ENCODE measurements at regions not wholly inside any gene's neighbourhood (a gene's known extent, or its start where the extent isn't known, plus 50 kb on each side); places are given as distances from the start of the nearest gene placed in this dataset.

DNA sequence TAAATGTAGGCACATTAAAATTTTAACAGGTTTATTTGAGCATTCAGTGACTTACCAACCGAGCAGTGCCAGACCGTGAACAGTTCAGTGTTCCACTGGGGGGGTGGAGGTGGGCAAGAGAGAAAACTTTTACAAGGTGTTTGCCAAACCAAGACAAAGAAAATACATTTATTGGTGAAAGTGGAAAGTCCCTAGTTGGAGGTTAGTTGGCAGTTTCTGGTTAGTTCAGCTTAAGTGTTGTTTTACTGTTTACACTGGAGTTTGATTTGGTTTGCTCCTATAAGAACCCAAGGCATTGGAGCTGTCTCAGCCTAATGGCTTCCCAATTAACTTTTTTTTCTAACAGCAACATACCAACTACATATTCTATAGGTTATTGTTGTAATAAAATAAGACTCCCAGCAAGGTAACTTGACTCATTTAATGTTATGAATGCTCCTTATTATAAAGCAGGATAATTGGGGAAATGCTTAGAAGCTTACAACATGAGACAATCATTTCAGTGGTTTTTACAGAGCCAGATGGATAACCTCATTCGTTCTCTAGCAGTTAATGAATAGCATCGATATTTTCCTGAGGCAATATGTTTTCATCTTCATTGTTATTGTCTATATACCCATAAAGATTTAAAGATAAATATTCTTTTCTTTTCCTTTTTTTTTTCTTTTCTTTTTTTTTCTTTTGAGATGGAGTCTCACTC lies 115.8 kb downstream of the ETNK1 start:
- DNase-seq, result no peak

DNA sequence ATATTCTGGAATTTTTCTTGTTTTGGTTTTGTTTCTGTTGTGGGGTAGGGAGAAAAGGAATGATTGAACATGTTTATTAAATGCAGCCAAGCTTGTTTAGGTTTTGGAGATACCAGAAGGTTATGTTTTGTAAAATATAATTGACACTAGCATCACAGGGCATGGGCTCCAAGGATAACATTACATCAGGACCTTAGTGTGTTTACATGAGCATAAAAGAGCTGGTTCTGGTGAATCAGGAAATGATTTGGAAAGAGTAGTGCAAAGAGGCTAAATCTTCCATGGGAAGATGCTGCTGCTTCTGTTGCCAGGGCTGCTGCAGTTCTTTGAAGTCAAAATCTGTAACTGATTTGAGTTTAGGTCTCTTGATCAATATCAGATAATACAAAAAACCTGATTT lies 118.7 kb downstream of the ETNK1 start:
- no peak for DNase-seq

DNA sequence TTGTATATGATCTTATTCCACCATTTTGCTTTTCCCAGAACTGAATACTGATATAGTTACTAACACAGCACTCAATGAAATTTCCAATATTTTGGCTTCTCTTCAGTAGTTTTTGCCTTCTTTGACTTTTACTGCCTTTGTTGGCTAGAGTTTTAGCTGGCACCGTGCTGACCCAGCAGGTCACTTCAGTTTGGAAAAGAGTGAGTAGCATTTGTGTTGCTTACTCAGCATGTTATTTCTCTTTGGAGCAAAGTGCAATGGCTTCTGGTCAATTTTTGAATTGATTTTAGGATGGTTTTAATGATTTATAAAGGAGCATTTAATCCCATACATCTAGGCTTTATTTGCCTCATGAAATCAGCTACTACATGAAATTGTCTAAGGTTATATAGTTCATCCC lies 119.2 kb downstream of the ETNK1 start:
- no peak for DNase-seq

DNA sequence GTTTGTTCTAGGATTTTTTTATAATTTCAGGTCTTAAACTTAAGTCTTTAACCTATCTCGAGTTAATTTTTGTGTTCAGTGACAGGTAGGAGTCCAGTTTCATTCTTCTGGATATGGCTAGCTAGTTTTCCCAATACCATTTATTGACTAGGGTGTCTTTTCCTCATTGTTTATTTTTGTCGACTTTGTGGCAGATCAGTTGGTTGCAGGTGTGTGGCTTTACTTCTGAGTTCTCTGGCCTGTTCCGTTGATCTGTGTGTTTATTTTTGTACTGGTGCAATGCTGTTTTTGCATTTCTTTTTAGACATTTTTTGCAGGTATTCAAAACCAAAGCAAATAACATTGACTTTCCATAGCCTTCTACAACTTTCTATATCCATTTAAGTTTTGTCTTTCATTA lies 121.7 kb downstream of the ETNK1 start:
- no peak for DNase-seq

DNA sequence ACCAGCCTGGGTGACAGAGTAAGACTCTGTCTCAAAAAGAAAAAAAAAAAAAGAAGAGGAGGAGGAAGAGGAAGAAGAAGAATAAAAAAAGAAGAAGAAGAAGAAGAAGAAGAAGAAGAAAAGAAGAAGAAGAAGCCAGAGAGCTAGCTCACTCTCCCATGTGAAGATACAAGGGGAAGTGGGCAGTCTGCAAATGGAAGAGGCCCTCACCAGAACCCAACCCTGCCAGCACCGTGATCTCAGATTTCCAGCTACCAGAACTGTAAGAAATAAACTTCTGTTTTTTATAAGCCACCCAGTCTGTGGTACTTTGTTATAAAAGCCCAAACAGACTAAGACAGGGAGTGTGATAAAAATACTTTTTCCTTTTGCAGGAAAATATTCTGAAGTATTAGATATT lies 130.7 kb downstream of the ETNK1 start:
- no peak for DNase-seq

DNA sequence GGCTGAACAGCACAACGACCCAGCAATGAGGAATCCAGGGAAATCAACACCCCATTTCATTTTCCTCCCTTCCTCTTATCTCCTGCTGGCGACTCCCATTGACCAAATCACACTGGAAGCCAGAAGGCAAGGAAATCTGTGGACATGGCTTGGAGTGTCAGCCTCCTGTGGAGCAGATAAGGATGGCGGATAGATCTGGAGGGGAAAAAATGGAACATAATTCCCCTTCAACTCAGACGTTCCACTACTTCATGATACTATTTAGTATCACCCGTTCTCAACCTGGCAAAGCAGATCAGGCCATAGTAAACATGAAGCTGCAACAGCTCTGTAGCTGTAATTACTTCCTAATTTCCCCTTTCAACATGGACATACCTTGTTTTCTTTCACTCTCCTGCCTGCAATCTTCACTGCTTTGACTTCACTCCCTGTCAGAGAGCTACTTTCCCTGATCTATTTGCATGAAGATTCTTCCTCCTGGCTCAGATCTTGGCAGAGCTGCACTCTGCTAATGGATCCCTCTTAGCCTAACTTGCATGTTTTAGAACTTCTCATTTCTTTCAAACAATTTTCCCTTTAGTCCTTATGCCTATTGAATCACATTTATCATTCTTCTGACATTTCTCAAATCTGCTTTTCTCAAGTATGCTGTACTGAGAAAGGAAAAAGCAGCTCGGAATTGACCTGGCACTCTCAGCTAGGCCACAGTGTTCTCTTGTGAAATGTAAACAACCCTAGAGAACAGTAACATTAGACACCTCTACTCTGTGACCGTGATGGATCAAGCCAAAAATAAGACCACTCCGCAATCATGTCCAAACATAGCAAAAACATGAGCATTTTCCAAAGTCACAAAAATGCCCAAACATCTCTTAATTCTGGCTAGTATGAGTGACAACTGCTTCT lies 135.1 kb downstream of the ETNK1 start:
- no peak for DNase-seq

DNA sequence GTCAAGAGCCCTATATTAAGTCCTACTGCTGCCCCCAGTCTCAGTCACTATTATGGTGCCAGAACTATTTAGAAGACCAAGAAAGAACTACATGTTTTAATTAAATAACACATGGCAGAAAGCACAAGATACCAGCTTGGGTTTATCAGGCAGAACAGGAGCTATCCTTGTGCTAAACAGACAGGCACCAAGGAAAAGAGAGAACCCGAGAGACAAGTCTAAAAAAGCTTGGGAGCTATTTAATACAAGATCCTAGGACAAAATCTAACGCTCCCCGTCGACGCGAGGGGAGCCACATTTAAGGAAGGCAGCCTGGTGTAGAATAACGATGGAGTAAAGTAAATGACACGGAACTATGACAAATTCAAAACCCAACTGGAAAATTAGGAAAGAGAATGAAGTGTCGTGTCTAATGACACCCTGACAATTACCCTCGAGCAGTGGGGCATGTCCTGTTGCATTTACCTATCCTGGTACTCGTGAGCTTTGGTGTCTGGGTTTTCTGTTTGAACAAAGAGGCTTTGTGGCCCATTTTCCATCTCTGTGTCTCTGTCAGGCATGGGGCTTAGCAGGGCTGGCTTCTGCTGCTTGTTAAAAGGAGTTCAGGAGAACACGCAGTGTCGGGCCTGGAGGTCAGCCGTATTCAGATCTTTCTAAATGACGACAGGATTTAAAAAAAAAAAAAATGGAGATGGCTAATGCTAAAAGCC lies 140.6 kb downstream of the ETNK1 start:
- no peak for DNase-seq

DNA sequence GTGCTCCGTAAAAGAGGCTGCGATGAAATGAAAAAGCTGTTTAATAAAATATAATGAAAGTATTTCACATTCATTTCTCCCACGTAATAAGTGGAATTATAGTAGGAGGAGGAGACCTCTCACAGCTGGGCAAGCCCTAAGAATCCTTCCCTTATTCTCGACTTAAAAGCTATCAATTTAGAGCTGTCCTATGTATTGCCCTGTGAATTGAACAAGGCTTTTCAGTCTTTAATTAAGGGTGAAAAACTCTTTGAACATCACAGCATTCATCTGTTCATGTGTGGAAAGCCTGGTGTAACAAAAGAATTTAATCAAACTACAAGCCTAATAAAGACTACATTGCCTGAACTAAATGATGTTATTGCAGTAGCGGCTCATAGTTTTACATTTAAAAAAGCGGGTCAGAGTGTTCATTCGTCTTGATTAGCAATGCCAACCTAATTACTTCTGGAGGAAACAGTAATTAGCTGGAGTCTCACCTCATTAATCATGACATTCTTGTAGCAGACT lies 142.0 kb downstream of the ETNK1 start:
- no peak for DNase-seq

DNA sequence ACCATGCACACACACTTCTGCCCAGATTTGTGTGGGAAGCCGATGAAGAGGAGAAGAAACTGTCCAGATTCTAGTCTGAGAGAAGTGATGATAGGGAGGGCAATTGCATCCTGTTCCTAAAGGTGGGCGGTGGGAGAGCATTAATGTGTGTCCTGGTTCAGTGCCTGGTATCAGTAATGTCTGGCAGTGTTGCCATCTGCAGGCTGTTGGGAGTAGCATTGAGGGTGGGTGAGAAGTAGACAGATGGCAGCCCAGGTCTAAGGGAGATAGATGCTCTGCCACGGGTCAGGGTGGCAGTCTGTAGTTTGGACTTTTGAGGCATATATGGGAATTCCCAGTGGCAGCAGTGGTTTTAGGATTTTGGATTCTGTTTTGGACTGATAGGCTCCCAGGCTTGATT lies 156.4 kb downstream of the ETNK1 start:
- no peak for DNase-seq

DNA sequence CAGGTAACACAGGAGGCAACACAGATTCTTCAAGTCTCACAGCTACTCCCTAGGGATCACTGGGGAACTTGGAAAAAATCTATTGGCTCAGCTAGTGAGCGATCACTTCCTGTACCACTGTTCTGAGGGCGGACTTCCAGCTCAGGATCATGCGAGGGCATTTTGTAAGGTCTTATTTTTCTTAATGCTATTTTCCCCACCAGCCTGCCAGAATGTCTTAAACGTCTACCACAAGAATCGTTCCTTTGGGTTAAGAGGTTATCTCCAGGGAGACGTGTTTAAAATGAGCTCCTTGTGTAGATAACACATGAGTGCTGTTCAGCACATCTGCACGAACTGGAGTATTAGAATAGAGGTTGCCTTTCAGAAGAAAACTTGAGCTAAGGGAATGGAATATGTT lies 162.6 kb downstream of the ETNK1 start:
- DNase-seq, result peak; percentile 15

DNA sequence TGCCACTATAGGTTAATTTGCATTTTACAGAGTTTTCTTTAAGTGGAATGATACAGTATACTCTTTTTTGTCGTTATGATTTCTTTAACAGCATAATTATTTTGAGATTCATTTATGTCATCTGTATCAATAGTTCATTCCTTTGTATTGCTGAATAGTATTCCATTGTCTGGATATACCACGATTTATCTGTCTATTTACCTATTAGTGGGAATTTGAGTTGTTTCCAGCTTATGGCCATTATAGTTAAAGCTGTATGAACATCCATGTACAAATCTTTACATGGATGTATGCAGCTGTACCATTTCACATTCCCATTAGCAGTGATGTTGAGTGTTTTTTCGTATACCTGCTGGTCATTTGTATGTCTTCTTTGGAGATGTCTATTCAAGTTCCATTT lies 163.9 kb downstream of the ETNK1 start:
- DNase-seq, result no peak

DNA sequence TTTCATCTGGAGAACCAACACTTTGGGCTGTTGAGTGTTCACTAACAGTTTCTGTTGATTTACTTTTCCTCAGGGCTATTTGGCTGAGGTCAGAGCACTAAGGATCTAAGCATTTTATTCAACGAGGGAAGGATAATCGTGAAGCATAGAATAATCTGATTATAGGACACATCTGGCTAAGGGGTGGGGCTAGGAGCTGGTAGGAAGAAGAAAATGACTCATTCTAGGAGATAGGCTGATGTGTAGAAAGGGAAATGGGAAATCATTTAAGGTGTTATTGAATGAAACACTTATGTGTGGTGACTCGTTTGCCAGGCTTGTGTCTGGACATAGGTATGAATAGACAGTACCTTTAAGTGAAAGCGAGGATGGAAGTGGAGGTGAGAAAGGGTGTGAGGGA lies 167.2 kb downstream of the ETNK1 start:
- DNase-seq, result no peak

DNA sequence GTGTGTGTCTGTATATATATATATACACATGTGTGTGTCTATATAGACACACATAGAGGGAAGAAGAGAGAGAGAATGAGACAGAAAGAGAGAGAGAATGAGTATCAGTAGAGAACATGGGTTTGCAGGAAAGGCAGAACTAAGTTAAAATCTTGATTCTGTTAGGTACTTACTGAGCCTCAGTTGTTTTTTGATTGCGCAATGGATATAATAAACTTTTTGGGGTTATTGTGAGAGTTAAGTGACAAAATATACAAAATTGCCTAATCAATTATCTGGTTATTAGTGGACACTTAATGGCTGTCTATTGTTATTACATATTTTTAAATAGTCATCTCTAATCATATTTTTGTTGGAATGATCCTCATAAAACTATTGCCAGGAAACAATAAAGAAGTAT lies 169.0 kb downstream of the ETNK1 start:
- DNase-seq, result no peak

DNA sequence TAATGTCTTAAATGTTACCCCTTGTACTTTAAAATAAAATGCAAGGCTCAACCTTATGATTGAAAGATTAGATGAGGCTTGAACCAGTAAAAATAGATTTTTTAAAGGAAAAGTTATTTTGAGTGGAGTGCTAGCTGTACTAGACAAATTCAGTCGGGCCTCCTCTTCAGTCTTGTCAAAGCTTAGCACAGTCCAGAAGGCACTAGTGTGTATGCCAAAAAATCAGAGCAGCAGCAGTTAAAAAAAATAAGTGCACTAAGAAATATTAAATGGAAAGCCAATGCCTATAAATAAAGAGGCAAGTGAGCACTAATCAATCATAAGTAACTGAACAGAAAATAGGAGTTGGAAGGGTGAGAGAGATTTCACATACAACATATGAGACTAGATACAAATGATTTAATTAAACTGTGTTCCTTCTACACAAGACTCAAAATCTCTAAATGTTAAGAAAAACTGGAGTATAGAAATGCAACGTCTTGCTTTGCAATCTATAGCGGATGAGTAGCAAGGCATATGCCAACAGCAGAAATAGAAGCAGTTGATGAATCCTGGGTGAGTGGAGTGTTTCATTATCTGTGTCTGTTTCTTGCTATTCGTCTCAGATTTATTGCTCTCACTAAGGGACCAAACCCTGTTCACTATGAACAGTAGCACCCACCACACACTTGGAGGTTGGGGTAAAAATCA lies 172.1 kb downstream of the ETNK1 start:
- DNase-seq, result no peak

DNA sequence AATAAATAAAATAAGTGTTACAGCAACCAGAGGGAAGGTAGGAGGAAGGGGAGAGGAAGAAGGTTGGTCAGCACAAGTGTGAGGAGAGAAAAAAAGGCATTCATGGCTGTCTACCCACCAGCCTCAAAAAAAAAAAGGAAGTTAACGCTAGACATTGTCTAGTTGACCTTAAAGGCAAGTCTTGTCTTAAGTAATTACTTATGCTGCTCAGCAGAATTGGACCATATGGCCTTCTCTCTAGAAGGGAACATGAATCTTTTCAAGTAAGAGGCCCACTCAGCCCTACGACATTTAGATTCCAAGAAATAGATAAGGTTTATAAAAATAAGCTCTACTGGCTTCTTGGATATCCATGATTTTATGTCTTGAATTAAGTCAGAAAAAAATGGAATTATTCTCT lies 172.7 kb downstream of the ETNK1 start:
- DNase-seq, result no peak

DNA sequence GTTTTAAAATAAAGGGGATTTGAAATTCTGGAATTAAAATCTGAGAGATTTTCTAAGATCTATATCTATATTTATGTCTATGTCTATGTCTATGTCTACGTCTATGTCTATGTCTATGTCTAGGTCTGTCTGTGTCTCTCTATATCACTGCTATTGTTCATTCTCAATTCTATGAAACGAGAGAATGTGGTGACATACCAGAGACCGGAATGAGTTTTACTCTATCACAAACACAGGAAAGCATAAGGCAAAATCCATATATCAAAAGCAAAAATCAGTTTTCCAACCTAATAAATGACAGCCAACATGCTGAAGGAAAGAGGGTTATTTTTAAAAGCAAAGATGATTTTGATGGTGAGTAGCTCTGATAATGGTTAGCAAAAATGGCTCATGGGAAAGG lies 173.1 kb downstream of the ETNK1 start:
- no peak for DNase-seq

DNA sequence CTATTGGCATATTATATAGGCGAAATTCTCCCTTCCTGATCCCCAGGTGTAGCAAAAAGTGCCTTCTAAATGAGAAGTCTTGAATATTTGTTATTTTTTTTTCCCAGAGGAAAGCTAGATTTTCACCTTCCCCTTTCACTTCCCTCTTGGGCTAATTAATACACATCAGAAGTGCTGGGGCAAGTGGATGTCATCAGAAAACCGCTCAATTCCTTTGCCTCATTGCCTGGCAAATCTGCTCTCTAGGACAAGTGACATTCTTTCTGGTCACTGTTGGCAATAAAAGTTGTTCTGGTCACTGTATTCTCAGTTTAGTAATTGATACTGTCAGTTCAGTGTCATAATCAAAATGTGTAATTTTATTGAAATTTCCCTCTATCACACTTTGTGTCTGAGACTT lies 174.5 kb downstream of the ETNK1 start:
- DNase-seq, result no peak

DNA sequence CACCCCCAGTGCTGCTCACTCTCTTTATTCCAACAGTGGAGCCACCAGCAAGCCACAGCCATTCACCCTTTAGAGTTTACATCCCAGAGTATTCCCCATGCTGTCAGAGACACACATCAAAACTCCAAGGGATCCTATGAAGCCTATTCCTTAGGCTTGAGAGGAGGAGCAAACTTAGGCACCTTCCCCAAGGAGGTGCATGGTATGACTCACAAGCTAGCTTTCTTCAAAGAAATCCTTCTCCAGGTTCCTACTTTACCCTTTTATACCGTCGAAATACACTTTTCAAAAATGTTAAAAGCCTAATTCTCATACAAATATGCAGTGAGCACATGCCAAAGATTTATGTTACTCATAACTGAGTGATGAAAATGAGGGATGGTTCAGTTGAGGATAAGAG lies 175.4 kb downstream of the ETNK1 start:
- DNase-seq, result no peak

DNA sequence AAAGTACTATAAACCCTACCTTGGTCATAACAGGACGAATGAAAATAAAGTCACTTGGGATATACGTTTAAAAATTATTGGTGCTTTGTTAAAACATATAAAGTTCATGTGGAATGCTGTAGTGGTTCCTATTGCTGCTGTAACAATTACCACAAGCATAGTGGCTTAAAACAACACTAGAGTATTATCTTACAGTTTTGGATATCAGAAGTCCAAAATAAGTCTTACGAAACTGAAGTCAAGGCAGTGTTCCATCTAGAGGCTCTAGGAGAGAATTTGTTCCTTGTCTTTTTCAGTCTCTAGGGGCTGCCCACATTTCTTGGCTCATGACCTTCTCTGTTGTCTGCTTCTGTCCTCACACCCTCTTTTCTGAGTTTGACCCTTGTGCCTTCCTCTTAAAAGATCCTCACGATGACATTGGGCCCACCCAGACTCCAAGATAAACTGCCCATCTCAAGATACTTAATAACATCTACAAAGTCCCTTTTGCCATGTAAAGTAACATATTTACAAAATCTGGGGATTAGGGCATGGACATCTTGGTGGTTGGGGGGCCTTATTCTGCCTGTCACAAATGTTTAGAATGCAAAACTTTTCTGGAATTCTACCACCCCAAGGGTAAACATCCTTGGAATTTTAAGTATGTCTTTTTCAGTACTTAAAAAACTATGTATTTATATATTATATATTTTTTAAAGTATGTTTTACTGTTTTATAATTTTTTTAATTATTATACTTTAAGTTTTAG lies 178.1 kb downstream of the ETNK1 start:
- no peak for DNase-seq

DNA sequence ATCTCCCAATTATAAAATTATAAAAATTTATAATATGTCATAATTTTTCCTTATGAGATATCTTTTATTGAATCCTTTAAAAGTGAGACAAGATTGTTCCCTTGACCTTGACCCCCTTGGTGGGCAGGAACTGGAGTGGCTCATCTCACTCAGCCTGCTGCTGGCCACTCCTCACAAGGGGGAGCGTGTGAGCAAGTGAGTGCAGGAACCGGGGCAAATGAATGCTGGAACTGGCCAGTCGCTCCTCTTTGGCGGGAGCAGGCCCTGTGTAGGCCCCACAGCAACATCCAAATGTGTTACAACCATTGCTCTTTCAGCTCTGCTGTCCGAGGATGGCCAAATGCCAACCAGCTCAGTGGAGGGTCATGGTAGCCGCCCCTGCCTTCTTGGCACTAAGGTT lies 178.8 kb downstream of the ETNK1 start:
- no peak for DNase-seq

DNA sequence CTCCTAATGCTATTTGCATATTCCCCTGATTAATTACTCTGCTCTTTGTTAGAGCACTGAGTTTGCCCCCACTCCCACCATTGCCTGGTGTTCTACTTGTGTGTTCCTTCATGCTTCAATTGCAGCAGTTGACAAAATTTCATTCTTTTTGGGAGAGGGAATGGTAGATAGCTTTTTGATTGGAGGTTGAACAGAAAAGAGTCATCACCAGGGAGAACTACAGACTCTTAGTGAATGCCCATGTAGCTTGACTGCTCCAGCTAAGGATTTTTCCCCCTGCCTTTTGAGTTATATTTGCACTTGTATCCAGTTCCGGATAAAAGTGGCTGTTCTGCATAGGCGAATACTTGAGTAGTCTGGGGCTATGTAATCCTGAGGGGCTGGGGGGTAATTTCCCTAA lies 183.9 kb downstream of the ETNK1 start:
- no peak for DNase-seq
